HuH-7.5 (cell line): ENCODE measurements at regions not wholly inside any gene's neighbourhood (a gene's known extent, or its start where the extent isn't known, plus 50 kb on each side); places are given as distances from the start of the nearest gene placed in this dataset.

Source experiments
- DNase-seq: peaks from one replicate; pipeline ENCODE4 v3.0.0; 2011; ENCODE audit warnings: low spot score

GRCh38 chr13:47241446-47241845 is 344.6 kb upstream of the HTR2A start:
- DNase-seq: no peak

GRCh38 chr13:47239025-47239424 is 342.2 kb upstream of the HTR2A start:
- DNase-seq: no peak

DNA sequence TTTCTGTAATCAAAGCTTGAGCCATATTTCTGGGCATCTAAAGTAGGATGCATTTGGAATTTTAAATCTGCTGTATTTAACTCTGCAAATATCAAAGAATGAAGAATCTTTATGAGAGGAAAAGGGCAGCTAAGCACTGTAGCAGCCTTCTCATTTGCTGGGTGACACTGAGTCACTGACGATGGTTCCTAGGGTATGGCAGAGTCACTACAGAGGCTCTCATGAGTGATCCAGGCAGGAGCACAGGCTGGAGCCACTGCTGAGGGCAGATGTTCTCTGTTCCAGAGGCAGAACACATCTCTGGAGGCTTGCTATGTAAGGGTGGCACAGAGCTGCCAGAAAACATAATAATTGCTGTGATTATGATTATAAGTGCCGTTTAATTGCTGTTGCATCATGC is 340.7 kb upstream of the HTR2A start:
- DNase-seq: no peak

- DNase-seq: no peak
These were observed 336.9 kb upstream of the HTR2A start for GRCh38 chr13:47233734-47234133.

- DNase-seq: no peak
These were observed 335.7 kb upstream of the HTR2A start for GRCh38 chr13:47232516-47232915.

- no peak for DNase-seq
These were observed 333.3 kb upstream of the HTR2A start for GRCh38 chr13:47230155-47230554.

DNA sequence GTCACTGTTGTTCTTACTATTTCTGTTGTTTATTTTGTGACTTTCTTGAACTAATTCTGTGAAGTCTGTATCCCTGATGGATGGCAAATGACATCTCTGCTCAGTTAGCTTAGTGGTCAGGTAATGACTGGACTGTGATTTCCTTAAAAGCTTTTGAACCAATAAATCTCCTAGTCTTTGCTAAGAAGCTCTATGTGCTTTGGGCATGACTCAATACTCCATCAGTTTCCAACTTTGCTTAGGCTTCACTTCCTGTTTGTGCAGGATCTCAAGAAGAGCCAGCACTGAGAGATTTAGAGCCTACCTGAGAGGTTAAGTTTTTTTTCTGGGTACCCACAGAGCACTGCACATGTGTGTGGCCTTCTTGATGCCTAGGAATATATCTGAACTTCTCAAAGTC is 329.7 kb upstream of the HTR2A start:
- DNase-seq: no peak

GRCh38 chr13:47220453-47221140 is 323.7 kb upstream of the HTR2A start:
- DNase-seq: no peak

- DNase-seq: no peak
These were observed 321.8 kb upstream of the HTR2A start for GRCh38 chr13:47218611-47219010.

DNA sequence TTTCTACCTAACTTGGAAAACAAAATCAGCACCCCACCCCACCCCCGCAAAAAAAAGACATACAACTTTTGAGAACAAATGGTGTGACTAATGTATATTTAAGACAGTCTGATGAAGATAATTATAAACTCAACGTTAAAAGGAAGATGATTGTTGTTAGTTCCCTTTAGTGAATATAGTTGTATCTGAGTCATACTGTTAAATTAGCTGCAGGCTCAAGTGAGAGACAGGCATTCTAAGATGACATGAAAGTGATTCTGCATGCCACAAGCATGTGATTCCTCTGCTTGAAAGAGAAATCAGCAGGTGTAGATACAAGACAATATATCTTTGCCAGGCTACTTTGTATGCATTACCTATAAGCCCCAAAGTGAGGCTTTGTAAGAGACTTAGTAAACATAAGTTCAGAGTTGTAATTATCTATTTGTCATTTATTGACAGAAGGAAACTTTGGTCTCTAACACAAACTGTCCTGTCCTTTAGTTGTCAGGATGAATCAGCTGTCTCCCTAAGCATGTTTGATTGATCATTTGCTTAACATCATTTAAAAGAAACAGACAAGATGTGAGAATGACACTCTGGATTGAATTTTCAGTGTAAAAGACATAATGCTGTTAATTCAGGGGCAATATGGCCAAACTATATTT is 319.4 kb upstream of the HTR2A start:
- no peak for DNase-seq

GRCh38 chr13:47215736-47216135 is 318.9 kb upstream of the HTR2A start:
- DNase-seq: no peak

DNA sequence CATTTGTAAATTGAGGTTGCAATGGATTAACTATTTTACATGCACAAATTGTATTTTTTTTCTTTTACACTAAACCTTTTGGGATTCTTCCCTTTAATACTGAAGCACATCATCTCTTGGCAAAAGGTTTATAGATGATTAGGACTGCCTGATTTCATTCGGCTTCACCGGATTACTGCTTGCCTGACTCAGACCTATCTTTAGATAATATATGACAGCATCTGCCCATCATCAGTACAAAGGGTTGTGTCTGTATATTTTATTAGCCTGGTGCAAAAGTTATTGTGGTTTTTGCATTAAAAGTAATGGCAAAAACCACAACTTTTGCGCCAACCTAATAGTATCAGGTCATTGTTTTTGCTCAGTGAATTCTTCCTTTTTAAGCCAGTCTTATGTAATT is 316.2 kb upstream of the HTR2A start:
- DNase-seq: no peak

GRCh38 chr13:47211106-47211505 is 314.3 kb upstream of the HTR2A start:
- DNase-seq: no peak

DNA sequence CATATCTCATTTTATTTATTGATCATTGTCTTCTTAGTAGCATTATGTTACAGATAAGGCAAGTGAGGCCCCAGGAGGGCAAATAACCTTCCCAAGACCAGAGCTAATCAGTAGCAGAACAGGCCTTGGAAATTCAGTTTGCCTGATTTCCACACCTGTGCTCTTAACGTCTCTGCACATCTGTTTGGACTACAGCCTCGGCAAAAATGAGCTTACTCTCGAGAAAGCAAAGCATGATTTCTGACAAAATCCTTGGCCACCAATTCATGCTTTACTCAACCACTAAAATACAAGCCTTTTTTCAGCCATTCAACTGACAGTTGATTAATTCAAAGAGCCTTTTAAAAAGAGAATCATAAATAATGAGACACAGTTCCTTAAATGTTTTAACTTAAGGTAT is 309.3 kb upstream of the HTR2A start:
- no peak for DNase-seq

DNA sequence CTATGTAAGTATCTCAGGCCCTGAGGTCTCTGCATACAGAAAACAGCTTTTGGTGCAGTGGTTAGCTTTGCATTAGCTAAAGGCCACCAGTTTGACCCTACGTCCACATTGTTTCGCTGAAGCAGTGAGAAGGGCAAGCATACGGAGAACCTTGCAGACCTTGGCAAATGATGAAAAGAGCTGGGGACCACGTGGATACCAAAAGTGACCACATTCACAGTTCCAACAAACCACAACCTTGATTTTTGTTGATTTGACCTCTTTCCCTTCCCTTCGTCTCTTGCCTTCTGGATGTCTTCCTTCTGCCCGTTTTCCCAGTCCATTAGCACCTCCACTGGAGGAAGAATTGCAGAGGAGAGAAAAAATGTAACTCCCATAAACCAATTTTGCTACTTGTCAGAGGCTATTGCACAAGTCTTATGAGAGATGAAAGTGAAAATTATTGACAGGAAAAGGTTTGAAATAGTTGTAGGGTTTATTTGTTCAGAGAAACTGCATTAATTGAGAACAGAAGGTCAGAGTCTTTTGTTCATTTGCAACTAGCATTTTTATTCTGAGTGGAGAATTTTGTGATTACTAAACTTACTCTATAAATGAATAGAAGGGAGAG is 293.9 kb upstream of the HTR2A start:
- DNase-seq: no peak

DNA sequence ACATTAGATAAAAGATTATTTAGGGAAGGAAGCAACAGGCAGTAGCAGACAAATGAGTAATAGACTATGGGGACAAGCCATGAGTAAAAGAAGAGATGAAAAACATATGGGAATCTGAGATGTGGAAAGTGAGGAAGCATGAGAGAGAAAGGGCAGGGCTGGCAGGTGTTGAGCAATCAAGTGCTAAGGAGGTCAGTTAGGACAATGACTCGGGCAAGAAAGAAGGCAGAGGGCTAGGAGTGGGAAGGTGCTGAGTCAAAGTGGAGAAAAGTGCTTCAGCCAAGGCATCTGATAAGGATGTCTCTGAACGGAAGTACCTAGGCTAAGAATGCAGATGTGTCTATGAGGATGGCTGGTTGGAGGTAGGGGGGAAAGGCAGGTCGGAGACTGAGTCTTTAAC is 291.9 kb upstream of the HTR2A start:
- no peak for DNase-seq

DNA sequence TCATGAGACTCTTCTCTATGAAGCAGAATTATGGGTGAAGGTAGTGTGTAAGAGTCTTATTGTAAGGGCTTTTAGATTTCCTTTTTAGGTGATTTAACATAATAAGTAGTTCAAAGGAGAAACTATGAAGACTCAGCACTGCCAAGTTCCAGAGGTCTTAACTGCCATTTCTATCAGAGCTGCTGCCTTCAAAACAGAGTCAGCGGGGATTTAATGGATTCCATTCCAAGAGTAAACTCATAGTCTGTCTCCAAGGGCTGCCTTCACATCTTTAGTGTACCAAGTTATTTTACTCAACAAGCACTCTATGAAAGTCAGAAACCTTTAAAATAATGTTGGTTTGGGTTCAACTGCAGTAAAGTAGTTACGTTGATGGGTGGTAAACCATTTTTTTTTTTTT is 289.6 kb upstream of the HTR2A start:
- DNase-seq: no peak

DNA sequence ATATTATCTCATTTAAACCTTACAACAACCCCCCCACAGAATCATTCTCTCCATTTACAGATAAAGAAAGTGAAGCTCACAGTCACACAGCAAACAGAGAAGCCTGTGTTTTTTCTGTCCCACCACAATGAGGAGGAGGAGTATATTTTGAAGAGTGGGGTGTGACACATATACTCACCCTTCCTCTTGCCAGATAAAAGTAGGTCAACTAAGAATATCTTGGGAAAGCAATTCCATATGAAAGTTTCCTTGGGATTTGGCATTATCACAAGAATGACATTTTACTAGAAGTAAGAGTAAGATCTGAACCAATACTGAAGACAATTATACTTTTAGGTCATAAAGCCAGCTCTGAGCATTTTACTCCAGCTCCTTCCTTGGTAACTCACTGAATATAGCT is 287.5 kb upstream of the HTR2A start:
- DNase-seq: no peak

GRCh38 chr13:47179321-47179720 is 282.5 kb upstream of the HTR2A start:
- DNase-seq: no peak

- no peak for DNase-seq
These were observed 281.5 kb upstream of the HTR2A start for GRCh38 chr13:47178090-47178950.

- no peak for DNase-seq
These were observed 278.5 kb upstream of the HTR2A start for GRCh38 chr13:47175172-47175866.

GRCh38 chr13:47170971-47171370 is 274.1 kb upstream of the HTR2A start:
- DNase-seq: no peak
